NT2/D1 (cell line): ENCODE measurements at regions not wholly inside any gene's neighbourhood (a gene's known extent, or its start where the extent isn't known, plus 50 kb on each side); places are given as distances from the start of the nearest gene placed in this dataset.

Experiments used
- SUZ12 ChIP-seq: IDR thresholded peaks from 2 replicates; pipeline ENCODE4 v1.6.1; 2011; ENCODE audit not compliant: insufficient read length, insufficient read depth; ENCODE audit errors: extremely low read depth
- ZNF274 ChIP-seq: IDR thresholded peaks from 2 replicates; pipeline ENCODE4 v1.6.1; 2011; ENCODE audit warnings: mild to moderate bottlenecking, low read depth, low read length

DNA sequence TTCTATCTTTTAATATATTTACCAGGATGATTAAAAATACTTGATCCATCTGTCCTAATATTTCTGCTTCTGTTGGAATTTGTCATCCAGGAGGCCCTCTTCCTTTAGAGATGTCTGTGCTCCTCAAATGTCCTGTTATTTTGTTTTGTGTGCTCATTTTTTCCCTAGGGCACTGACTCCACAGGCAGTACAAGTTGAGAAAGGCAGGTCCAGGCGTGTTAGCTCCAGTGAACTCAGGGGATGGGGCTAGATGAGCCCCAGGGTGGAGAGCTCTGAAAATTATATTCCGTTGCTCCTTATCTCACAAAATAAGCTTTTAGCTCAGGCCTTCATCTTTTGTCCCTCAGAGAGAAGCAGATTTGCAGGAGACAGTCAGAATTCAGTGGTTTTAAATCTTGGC lies 105.7 kb downstream of the SLC4A3 start:
- TF ChIP-seq ZNF274 (no peak), SUZ12 (no peak)
